A549 (cell line): ENCODE measurements at regions not wholly inside any gene's neighbourhood (a gene's known extent, or its start where the extent isn't known, plus 50 kb on each side); places are given as distances from the start of the nearest gene placed in this dataset.

Experiments used
- CHD2 ChIP-seq: fragments of 150-350 bp; IDR thresholded peaks from 2 replicates; pipeline ENCODE4 v1.6.1; 2014; ENCODE audit warnings: low read length; ENCODE audit not compliant: partially characterized antibody
- EP300 ChIP-seq, 2 experiments: fragments of >200 bp; sonication (Bioruptor Twin); formaldehyde crosslinking; IDR thresholded peaks; 2 replicates in 1 of 2; 3 replicates in 1 of 2; pipeline ENCODE4 v1.6.1; 2016 to 2017
- HOXB13 ChIP-seq: fragments of 250-450 bp; sonication (Bioruptor Pico); IDR thresholded peaks from 2 replicates; pipeline ENCODE4 v1.5.0; 2020; ENCODE audit warnings: low read depth, mild to moderate bottlenecking, moderate library complexity
- POLR2A ChIP-seq: IDR thresholded peaks from 2 replicates; pipeline ENCODE4 v1.6.1; 2012; ENCODE audit warnings: mild to moderate bottlenecking, low read length
- SREBF2 ChIP-seq: fragments of 450-650 bp; IDR thresholded peaks from 2 replicates; pipeline ENCODE4 v1.6.1; 2014; ENCODE audit warnings: mild to moderate bottlenecking, moderate library complexity
- TP53 ChIP-seq: fragments of 250-450 bp; sonication (Bioruptor Pico); IDR thresholded peaks from 2 replicates; pipeline ENCODE4 v1.5.0; 2021; ENCODE audit warnings: mild to moderate bottlenecking, moderate library complexity
- TF ChIP-seq, protein P1 (sequence below): fragments of >200 bp; sonication (Bioruptor Twin); formaldehyde crosslinking; IDR thresholded peaks from 3 replicates; pipeline ENCODE4 v1.5.1; 2016
- TF ChIP-seq, protein P2 (sequence below): fragments of 150-350 bp; IDR thresholded peaks from 2 replicates; pipeline ENCODE4 v1.6.1; 2014; ENCODE audit warnings: low read depth, mild to moderate bottlenecking, low read length
- TF ChIP-seq, protein P3 (sequence below): fragments of 450-650 bp; IDR thresholded peaks from 2 replicates; pipeline ENCODE4 v1.6.1; 2014; ENCODE audit warnings: antibody characterized with exemption

DNA sequence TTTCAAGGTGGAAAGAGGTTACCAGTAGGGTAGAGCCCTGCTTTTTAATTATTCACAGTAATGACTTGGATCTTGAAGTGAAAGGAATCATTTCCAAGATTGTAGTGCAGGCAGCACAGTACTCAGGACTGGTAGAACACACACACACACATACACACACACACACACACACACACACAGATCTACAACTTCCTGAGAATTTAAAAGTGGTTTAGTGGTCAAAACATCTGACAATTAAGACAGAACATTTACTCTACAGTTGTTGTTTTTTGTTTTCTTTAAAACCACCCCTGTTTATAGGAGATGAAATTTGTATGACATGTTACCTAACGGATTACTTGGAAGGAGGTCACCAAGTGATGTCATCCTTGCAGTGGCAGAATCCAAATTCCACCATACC, 146.7 kb upstream of the VRK2 start:
- TF ChIP-seq CHD2: no peak
- TF ChIP-seq HOXB13: no peak
- TF ChIP-seq, protein P1, sequence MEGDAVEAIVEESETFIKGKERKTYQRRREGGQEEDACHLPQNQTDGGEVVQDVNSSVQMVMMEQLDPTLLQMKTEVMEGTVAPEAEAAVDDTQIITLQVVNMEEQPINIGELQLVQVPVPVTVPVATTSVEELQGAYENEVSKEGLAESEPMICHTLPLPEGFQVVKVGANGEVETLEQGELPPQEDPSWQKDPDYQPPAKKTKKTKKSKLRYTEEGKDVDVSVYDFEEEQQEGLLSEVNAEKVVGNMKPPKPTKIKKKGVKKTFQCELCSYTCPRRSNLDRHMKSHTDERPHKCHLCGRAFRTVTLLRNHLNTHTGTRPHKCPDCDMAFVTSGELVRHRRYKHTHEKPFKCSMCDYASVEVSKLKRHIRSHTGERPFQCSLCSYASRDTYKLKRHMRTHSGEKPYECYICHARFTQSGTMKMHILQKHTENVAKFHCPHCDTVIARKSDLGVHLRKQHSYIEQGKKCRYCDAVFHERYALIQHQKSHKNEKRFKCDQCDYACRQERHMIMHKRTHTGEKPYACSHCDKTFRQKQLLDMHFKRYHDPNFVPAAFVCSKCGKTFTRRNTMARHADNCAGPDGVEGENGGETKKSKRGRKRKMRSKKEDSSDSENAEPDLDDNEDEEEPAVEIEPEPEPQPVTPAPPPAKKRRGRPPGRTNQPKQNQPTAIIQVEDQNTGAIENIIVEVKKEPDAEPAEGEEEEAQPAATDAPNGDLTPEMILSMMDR: no peak
- TF ChIP-seq SREBF2: no peak
- TF ChIP-seq EP300 (IDR thresholded peaks at IDR 0.05): no peak
- TF ChIP-seq TP53 (CRISPR knock-in tag): no peak
- no peak for TF ChIP-seq POLR2A
- TF ChIP-seq, protein P2, sequence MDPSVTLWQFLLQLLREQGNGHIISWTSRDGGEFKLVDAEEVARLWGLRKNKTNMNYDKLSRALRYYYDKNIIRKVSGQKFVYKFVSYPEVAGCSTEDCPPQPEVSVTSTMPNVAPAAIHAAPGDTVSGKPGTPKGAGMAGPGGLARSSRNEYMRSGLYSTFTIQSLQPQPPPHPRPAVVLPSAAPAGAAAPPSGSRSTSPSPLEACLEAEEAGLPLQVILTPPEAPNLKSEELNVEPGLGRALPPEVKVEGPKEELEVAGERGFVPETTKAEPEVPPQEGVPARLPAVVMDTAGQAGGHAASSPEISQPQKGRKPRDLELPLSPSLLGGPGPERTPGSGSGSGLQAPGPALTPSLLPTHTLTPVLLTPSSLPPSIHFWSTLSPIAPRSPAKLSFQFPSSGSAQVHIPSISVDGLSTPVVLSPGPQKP: no peak
- TF ChIP-seq, protein P3, sequence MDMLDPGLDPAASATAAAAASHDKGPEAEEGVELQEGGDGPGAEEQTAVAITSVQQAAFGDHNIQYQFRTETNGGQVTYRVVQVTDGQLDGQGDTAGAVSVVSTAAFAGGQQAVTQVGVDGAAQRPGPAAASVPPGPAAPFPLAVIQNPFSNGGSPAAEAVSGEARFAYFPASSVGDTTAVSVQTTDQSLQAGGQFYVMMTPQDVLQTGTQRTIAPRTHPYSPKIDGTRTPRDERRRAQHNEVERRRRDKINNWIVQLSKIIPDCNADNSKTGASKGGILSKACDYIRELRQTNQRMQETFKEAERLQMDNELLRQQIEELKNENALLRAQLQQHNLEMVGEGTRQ: no peak
